Thymus (tissue), 11 donors: ENCODE measurements at regions not wholly inside any gene's neighbourhood (a gene's known extent, or its start where the extent isn't known, plus 50 kb on each side); places are given as distances from the start of the nearest gene placed in this dataset.
A peak's percentile ranks its signal among the peaks of the same experiment; 100 is the strongest.

ENCODE experiments used
- DNase-seq, 9 donors: peaks; one replicate each; pipeline ENCODE4 v3.0.0-alpha.2; 2013; ENCODE audit warnings: low spot score in 9 of 9, low read depth in 6 of 9, missing footprints in 1 of 9
- H3K27ac ChIP-seq, 2 donors: one replicate each; pipeline ENCODE4 v1.5.1; 2013; ENCODE audit warnings: control low read depth in 1 of 2, low read depth in 1 of 2, low read length in 1 of 2, mild to moderate bottlenecking in 1 of 2, moderate library complexity in 1 of 2
- H3K27me3 ChIP-seq, 2 donors: one replicate each; pipeline ENCODE4 v1.5.1; 2013; ENCODE audit warnings: low read length in 1 of 2; ENCODE audit not compliant: control insufficient read depth in 2 of 2, insufficient read depth in 1 of 2
- H3K36me3 ChIP-seq, 2 donors: one replicate each; pipeline ENCODE4 v1.5.1; 2013; ENCODE audit warnings: low read length in 1 of 2, mild to moderate bottlenecking in 1 of 2, moderate library complexity in 1 of 2; ENCODE audit not compliant: control insufficient read depth in 2 of 2, insufficient read depth in 2 of 2
- H3K4me1 ChIP-seq, 2 donors: one replicate each; pipeline ENCODE4 v1.5.1; 2013; ENCODE audit warnings: low read length in 2 of 2; ENCODE audit not compliant: control insufficient read depth in 2 of 2, insufficient read depth in 2 of 2
- H3K4me3 ChIP-seq, 2 donors: one replicate each; pipeline ENCODE4 v1.5.1; 2013; ENCODE audit warnings: low read length in 2 of 2, control low read depth in 1 of 2, mild to moderate bottlenecking in 1 of 2
- H3K9me3 ChIP-seq, 2 donors: one replicate each; pipeline ENCODE4 v1.5.1; 2013; ENCODE audit warnings: low read length in 1 of 2, mild to moderate bottlenecking in 1 of 2; ENCODE audit not compliant: control insufficient read depth in 2 of 2, insufficient read depth in 1 of 2
- WGBS: extraction: QIAGEN DNeasy Blood & Tissue Kit; methylation state at CpG from one replicate; pipeline ENCODE4 v1.1.7; 2013; 5-methylcytosine and 5-hydroxymethylcytosine counted together
- donor health status: healthy.

DNA sequence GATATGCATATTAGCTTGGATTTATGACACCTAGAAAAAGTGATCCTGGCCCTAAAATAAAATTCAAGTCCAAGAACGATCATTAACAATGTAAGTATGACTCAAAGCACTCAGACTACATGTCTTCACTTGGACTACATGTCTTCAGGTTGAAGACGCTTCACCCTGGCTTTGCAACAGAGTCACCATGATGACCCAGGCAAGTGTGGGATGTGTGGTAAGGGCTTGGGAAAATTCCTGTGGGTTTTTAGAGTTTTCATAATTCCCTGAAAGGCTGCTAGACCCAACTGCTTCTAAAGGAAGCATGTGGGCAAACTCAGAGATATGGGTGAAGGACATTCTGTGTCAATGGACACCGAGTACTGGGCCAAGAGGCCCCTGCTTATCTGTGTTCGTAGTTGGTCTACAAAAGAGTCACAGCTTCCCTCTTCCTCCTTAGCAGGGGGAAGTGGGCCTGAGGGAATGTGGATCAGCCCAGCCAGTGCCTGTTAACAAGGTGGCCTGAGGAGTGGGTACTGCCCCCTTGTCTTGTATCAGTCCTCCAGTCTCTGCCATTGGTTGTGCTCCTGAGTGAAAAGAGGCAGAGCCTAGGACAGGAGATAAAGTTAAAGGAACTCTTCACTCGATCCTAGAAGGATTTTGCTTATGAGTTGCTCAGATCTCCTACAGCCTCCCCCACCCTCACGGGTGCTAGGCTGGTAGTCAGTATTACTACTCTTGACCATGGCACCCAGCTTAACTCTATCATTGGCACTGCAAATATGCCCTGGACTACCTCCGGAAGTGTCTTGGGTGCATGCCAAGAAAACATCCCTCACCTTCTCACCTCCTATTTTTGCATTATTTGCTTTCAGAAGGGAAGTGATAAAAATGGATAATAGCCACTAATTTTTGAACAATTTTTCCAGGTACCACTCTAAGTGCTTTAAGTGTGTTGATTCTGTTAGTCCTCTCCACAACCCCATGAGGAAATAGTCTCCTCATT is 406.3 kb downstream of the COG6 start:
- H3K4me1 ChIP-seq = peaks cover 0 to 8% of the 10 kb centered on the region in 2 donors
- no peaks in the 10 kb centered on the region for H3K36me3 ChIP-seq
- H3K9me3 ChIP-seq = no peaks in the 10 kb centered on the region
- H3K27me3 ChIP-seq = no peaks in the 10 kb centered on the region
- WGBS = 95% methylated on average over 7 of the region's 7 CpGs
- H3K27ac ChIP-seq = no peak overlapping the region
- no peak overlapping the region for H3K4me3 ChIP-seq
- DNase-seq = no peak

- DNase-seq = no peak
- H3K4me3 ChIP-seq = no peak overlapping the region
- H3K36me3 ChIP-seq = no peaks in the 10 kb centered on the region
- no peaks in the 10 kb centered on the region for H3K27me3 ChIP-seq
- H3K9me3 ChIP-seq = no peaks in the 10 kb centered on the region
- peaks cover 0 to 8% of the 10 kb centered on the region in 2 donors for H3K4me1 ChIP-seq
- no peak overlapping the region for H3K27ac ChIP-seq
- 88% methylated on average over 8 of the region's 8 CpGs for WGBS
Observed at GRCh38 chr13:40063278-40063698, 407.8 kb downstream of the COG6 start.

DNA sequence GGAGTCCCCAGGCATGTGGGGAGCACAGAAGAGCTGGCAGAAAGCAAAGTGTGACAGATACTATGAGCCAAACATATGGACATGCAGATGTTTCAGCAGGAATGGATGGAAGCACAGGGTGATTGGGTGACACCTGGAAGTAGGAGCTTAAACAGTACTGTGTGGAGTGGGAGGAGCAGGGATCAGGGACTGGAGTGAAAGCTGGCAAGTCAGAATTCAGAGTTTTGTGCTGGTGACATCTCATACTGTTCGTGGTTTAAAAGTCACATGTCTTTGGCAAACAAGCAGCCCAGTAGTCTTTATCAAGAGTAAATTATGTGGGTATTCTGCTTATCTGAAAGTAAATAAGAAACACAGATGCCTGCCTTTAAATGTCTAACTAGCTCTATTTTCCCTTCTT is 408.2 kb downstream of the COG6 start:
- Histone ChIP-seq H3K36me3 (no peaks in the 10 kb centered on the region), H3K4me3 (no peak overlapping the region), H3K4me1 (peaks cover 0 to 8% of the 10 kb centered on the region in 2 donors), H3K27ac (no peak overlapping the region), H3K27me3 (no peaks in the 10 kb centered on the region), H3K9me3 (no peaks in the 10 kb centered on the region)
- WGBS = 70% methylated on average over 1 of the region's 1 CpG
- no peak for DNase-seq

- WGBS = 88% methylated on average over 10 of the region's 10 CpGs
- peaks cover 0 to 8% of the 10 kb centered on the region in 2 donors for H3K4me1 ChIP-seq
- H3K27me3 ChIP-seq = no peaks in the 10 kb centered on the region
- no peak overlapping the region for H3K27ac ChIP-seq
- no peak for DNase-seq
- no peaks in the 10 kb centered on the region for H3K36me3 ChIP-seq
- no peak overlapping the region for H3K4me3 ChIP-seq
- no peaks in the 10 kb centered on the region for H3K9me3 ChIP-seq
Observed at GRCh38 chr13:40064154-40065097, 409.0 kb downstream of the COG6 start.

DNA sequence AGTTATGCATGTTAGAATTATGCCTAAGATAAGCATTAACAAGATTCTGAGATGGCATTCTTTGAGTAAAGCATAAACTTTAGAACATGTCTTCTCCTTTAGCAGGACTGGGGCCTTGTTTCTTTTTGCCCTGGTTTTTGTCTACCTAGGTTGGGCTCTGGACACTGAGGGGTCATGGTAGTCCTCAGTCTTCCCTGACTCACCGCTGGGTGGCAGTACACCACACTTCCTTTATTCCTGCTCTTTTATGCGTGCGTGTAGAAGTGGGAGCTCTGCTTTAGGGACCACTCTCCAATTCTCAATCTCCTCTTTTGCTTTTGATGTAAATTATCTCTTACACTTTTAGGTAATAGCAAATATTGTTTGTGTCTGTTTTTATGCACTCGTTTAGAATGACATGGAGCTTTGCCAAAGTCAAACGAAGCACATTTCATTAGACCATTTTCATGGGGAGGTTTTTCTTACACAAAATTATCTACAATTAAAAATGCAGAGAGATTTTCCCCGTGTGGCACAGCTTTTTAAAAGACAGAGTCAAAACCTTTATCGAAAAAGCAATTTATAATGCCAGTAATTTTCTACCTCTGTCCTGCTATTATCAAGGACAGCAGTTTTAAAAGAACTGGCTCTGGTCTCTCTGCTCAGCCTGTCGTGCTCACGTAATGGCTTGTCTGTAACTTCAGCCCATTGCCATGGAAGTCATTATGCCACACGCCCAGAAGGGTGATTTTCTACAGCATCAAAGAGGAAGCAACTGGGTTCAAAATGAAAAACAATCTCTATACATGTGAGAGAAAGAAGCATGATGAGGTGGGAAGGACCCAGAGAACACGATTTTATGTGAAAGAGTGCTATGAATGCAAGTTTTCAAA is 413.9 kb downstream of the COG6 start:
- WGBS = 52% methylated on average over 11 of the region's 11 CpGs
- Histone ChIP-seq H3K4me1 (peaks cover 0 to 3% of the 10 kb centered on the region in 2 donors), H3K9me3 (no peaks in the 10 kb centered on the region), H3K4me3 (no peak overlapping the region), H3K27ac (no peak overlapping the region), H3K27me3 (no peaks in the 10 kb centered on the region), H3K36me3 (no peaks in the 10 kb centered on the region)
- peak; percentile 24 to 80 (median 53) for DNase-seq

DNA sequence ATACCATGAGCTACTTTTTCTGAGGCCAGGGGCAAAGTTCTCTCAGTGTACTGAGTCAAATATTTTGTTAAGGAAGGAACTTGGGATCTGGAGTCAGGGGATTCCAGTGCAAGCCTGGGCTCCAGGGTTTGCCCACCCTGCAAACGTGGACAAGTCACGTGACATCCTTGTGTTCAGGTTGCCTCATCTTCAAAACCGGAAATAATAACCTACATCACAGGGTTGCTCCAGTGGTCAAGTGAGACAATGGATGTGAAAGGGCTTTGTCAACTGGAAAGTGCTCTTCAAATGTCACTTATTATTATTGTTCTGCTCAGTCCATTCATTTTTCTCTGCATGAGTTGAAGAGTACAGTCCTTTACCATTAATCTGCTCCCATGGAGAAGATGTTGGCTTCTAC is 414.9 kb downstream of the COG6 start:
- DNase-seq = no peak
- no peaks in the 10 kb centered on the region for H3K27me3 ChIP-seq
- peaks cover 0 to 3% of the 10 kb centered on the region in 2 donors for H3K4me1 ChIP-seq
- WGBS = 96% methylated on average over 3 of the region's 3 CpGs
- no peaks in the 10 kb centered on the region for H3K36me3 ChIP-seq
- no peaks in the 10 kb centered on the region for H3K9me3 ChIP-seq
- no peak overlapping the region for H3K27ac ChIP-seq
- H3K4me3 ChIP-seq = no peak overlapping the region

DNA sequence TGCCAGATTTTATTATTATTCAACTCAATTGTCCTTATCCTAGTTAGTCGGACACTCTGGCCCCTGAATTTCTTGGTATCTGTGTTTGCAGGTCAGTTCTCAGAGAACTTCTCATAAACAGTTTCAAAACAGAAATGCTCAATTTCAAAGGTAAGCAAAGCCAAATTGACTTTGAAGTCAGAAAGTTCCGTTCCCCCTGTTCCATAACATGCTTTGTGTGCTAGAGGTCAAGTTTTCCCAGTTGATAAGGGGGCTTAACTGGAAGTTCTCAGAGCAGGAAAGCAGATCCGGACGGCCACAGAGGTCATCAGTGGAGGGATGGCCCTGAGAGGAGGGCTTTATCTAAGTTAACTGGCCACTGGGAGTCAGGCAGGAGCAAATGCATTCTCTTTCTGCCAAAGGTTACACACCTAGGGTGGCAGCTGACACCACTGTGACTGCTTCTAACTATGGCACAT is 417.2 kb downstream of the COG6 start:
- 97% methylated on average over 4 of the region's 4 CpGs for WGBS

DNA sequence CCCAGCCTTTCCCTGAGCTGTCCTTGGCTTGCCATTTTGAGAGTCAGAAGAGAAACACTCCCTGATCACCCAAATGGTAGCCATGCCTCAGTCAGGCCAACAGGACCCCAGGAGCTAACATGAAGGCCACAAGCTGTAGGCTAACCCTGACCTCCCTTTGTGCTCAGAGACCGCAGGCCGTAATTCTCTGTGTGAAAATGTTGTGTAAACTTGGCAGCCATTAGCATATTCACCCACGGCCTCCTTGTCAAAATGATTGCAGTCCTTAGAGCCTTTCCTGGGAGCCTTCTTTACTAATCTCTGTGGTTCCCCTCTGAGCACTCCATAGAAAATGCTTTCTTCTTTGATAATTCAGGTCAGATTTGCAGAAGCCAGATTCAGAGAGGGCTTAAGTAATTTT is 418.9 kb downstream of the COG6 start:
- WGBS = 98% methylated on average over 3 of the region's 3 CpGs
- no peak for DNase-seq
- H3K36me3 ChIP-seq = no peaks in the 10 kb centered on the region
- H3K4me1 ChIP-seq = peaks cover 0 to 3% of the 10 kb centered on the region in 2 donors
- H3K27ac ChIP-seq = no peak overlapping the region
- H3K9me3 ChIP-seq = no peaks in the 10 kb centered on the region
- no peaks in the 10 kb centered on the region for H3K27me3 ChIP-seq
- H3K4me3 ChIP-seq = no peak overlapping the region

More for the DNA sequence above, 417.2 kb downstream of the COG6 start:
- H3K27ac ChIP-seq = no peak overlapping the region
- H3K4me3 ChIP-seq = no peak overlapping the region
- no peaks in the 10 kb centered on the region for H3K27me3 ChIP-seq
- H3K4me1 ChIP-seq = peaks cover 0 to 3% of the 10 kb centered on the region in 2 donors
- no peaks in the 10 kb centered on the region for H3K36me3 ChIP-seq
- no peaks in the 10 kb centered on the region for H3K9me3 ChIP-seq
- no peak for DNase-seq
